ENCODE measurements at regions not wholly inside any gene's neighbourhood (a gene's known extent, or its start where the extent isn't known, plus 50 kb on each side); places are given as distances from the start of the nearest gene placed in this dataset.

- Histone ChIP-seq H3K36me3 (ENCODE audit: low read depth) (no peaks in the 10 kb centered on the region), H3K27me3 (ENCODE audit: insufficient read depth, poor library complexity, severe bottlenecking) (no peaks in the 10 kb centered on the region), H3K4me3 (ENCODE audit: severe bottlenecking) (no peak overlapping the region), H3K9me3 (ENCODE audit: severe bottlenecking) (no peaks in the 10 kb centered on the region), H3K4me1 (ENCODE audit: insufficient read depth, poor library complexity, severe bottlenecking) (peaks cover 19% of the 10 kb centered on the region), H3K27ac (ENCODE audit: poor library complexity, severe bottlenecking) (peak overlapping the region; percentile 75)
- ATAC-seq (ENCODE audit: low read depth) (no peak), DNase-seq (ENCODE audit: low spot score) (no peak)
- no peak for TF ChIP-seq CTCF (IDR thresholded peaks at IDR 0.05; ENCODE audit: poor library complexity, severe bottlenecking)
Observed at GRCh38 chr5:68435611-68436010, 220.1 kb downstream of the PIK3R1 start.

GRCh38 chr5:68436686-68437520 is 221.3 kb downstream of the PIK3R1 start:
- H3K27me3 ChIP-seq (ENCODE audit: insufficient read depth, poor library complexity, severe bottlenecking) = no peaks in the 10 kb centered on the region
- DNase-seq (ENCODE audit: low spot score) (no peak), ATAC-seq (ENCODE audit: low read depth) (no peak)
- no peak for TF ChIP-seq CTCF (IDR thresholded peaks at IDR 0.05; ENCODE audit: poor library complexity, severe bottlenecking)
- no peaks in the 10 kb centered on the region for H3K9me3 ChIP-seq (ENCODE audit: severe bottlenecking)
- H3K4me1 ChIP-seq (ENCODE audit: insufficient read depth, poor library complexity, severe bottlenecking) = peaks cover 19% of the 10 kb centered on the region
- no peak overlapping the region for H3K27ac ChIP-seq (ENCODE audit: poor library complexity, severe bottlenecking)
- H3K4me3 ChIP-seq (ENCODE audit: severe bottlenecking) = no peak overlapping the region
- H3K36me3 ChIP-seq (ENCODE audit: low read depth) = no peaks in the 10 kb centered on the region

GRCh38 chr5:68438876-68439275 is 223.3 kb downstream of the PIK3R1 start:
- ATAC-seq (ENCODE audit: low read depth) = no peak
- Histone ChIP-seq H3K4me3 (ENCODE audit: severe bottlenecking) (no peak overlapping the region), H3K4me1 (ENCODE audit: insufficient read depth, poor library complexity, severe bottlenecking) (peaks cover 13% of the 10 kb centered on the region), H3K9me3 (ENCODE audit: severe bottlenecking) (no peaks in the 10 kb centered on the region), H3K36me3 (ENCODE audit: low read depth) (no peaks in the 10 kb centered on the region), H3K27ac (ENCODE audit: poor library complexity, severe bottlenecking) (no peak overlapping the region), H3K27me3 (ENCODE audit: insufficient read depth, poor library complexity, severe bottlenecking) (no peaks in the 10 kb centered on the region)
- no peak for DNase-seq (ENCODE audit: low spot score)
- TF ChIP-seq CTCF (IDR thresholded peaks at IDR 0.05; ENCODE audit: poor library complexity, severe bottlenecking) = no peak

GRCh38 chr5:68440245-68440644 is 224.7 kb downstream of the PIK3R1 start:
- peaks cover 17% of the 10 kb centered on the region for H3K4me1 ChIP-seq (ENCODE audit: insufficient read depth, poor library complexity, severe bottlenecking)
- no peak overlapping the region for H3K4me3 ChIP-seq (ENCODE audit: severe bottlenecking)
- H3K36me3 ChIP-seq (ENCODE audit: low read depth) = no peaks in the 10 kb centered on the region
- DNase-seq (ENCODE audit: low spot score) (no peak), ATAC-seq (ENCODE audit: low read depth) (no peak)
- H3K27ac ChIP-seq (ENCODE audit: poor library complexity, severe bottlenecking) = no peak overlapping the region
- no peaks in the 10 kb centered on the region for H3K27me3 ChIP-seq (ENCODE audit: insufficient read depth, poor library complexity, severe bottlenecking)
- TF ChIP-seq CTCF (IDR thresholded peaks at IDR 0.05; ENCODE audit: poor library complexity, severe bottlenecking) = no peak
- no peaks in the 10 kb centered on the region for H3K9me3 ChIP-seq (ENCODE audit: severe bottlenecking)

GRCh38 chr5:68440651-68441050 is 225.1 kb downstream of the PIK3R1 start:
- no peak overlapping the region for H3K27ac ChIP-seq (ENCODE audit: poor library complexity, severe bottlenecking)
- no peak for TF ChIP-seq CTCF (IDR thresholded peaks at IDR 0.05; ENCODE audit: poor library complexity, severe bottlenecking)
- no peaks in the 10 kb centered on the region for H3K36me3 ChIP-seq (ENCODE audit: low read depth)
- H3K4me3 ChIP-seq (ENCODE audit: severe bottlenecking) = no peak overlapping the region
- DNase-seq (ENCODE audit: low spot score) (no peak), ATAC-seq (ENCODE audit: low read depth) (no peak)
- no peaks in the 10 kb centered on the region for H3K9me3 ChIP-seq (ENCODE audit: severe bottlenecking)
- peaks cover 17% of the 10 kb centered on the region for H3K4me1 ChIP-seq (ENCODE audit: insufficient read depth, poor library complexity, severe bottlenecking)
- no peaks in the 10 kb centered on the region for H3K27me3 ChIP-seq (ENCODE audit: insufficient read depth, poor library complexity, severe bottlenecking)
